ENCODE measurements at regions not wholly inside any gene's neighbourhood (a gene's known extent, or its start where the extent isn't known, plus 50 kb on each side); places are given as distances from the start of the nearest gene placed in this dataset.

DNA sequence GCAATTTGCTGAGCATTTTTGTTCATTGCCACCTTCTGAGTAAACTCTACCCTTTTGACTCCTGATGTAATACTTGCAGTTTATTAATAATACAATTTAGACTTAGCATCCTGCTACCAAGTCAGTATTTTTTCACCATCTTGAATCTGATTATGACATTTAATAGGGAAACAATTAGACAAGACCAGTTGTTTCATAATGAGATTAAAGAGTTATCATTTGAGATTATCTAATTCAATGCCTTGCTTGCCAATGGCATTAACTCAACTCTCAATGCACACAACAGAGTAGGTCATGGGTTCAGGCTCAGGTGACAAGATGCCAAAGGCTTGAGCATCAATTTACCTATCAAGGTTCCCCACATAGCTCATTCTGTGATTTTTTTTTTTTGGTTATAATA lies 488.4 kb downstream of the DISC1 start:
- no peak for ATAC-seq (replicated peaks in 6 of 8)
- in situ Hi-C loops (cut with MboI; ENCODE audit: low pct_unique_long_range_greater_than_20kb in 2 of 9, low sequenced_read_pairs in 9 of 9, unreplicated experiment in 9 of 9), result no loop called here

GRCh38 chr1:232112076-232112475 lies 485.5 kb downstream of the DISC1 start:
- peaks cover 1 to 8% of the 10 kb centered on the region in 2 donors for H3K4me1 ChIP-seq (replicated peaks in 1 of 2)
- no peak overlapping the region for H3K27ac ChIP-seq
- in situ Hi-C loops (cut with MboI; ENCODE audit: low pct_unique_long_range_greater_than_20kb in 2 of 9, low sequenced_read_pairs in 9 of 9, unreplicated experiment in 9 of 9), result no loop called here
- H3K4me3 ChIP-seq, result no peak overlapping the region
- no peak for ATAC-seq (replicated peaks in 6 of 8)

More for the DNA sequence above, 488.4 kb downstream of the DISC1 start:
- Histone ChIP-seq H3K27ac (no peak overlapping the region), H3K4me1 (replicated peaks in 1 of 2) (peaks cover 0 to 8% of the 10 kb centered on the region in 2 donors), H3K4me3 (no peak overlapping the region)

DNA sequence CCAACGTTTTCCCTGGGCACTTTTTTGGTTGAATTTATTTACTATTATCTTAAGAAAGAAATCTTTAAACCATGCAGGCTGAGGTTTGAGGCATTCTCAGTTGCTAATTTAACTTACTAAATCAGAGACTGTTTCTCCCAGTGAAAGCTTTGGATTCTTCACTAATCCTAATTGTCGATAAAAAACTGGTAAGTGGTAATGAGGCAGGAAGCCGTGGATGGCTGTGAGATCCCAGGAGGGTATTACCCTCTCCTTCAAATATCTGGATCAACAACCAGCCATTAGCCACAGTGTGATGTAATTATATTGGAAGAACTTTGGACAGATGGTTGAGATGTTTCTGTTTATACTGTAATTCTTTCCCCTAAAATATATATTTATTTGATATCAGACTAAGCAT lies 485.0 kb downstream of the DISC1 start:
- WGBS, 10 experiments, result 0 to 63% (median 31%) methylated on average over 2 to 3 of the region's 3 CpGs; no CpG with 5 or more reads in 2 of the 10 experiments
- no peak overlapping the region for H3K4me3 ChIP-seq
- in situ Hi-C loops (cut with MboI; ENCODE audit: low pct_unique_long_range_greater_than_20kb in 2 of 9, low sequenced_read_pairs in 9 of 9, unreplicated experiment in 9 of 9), result no loop called here
- H3K4me1 ChIP-seq (replicated peaks in 1 of 2), result peaks cover 6 to 9% of the 10 kb centered on the region in 2 donors
- no peak for ATAC-seq (replicated peaks in 6 of 8)
- H3K27ac ChIP-seq, result no peak overlapping the region

DNA sequence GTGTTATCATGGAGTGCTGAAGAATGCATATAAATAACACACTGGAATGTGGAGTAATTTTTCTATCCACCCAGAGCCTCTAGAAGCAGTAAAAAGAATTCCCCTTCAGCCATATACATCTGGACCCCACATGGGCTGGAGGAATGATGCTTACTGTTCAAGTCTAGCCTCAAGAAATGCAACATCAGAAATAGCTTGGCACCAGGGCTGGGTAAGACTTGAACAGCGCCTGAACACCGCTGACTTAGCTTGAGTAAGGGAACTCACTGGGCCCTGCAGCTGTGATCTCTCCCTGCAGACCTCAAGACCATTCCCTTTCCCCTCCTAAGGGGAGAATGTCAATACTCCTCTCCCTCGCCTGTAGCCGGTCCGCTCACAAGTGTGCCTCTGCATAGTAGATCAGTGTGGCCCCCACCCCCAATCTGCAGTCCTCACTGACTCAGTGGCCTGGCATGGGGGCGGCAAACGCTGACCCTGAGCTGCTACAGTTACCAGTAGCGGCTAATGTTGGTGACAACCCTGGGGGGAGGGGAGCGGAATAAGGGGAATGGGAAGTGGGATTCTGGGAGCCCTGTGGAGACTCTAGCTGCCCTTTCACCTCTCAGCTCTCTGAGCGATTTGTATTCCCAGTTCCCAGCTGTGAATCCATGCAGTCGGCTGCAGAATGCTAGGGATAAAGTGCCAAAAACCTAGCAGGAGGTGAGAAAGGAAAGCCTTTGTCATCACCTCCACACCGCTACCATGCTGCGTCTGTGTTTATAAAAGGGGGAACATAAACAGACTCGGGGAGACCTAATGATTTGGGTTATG lies 483.9 kb downstream of the DISC1 start:
- Histone ChIP-seq H3K4me1 (replicated peaks in 1 of 2) (peaks cover 15 to 20% of the 10 kb centered on the region in 2 donors), H3K4me3 (no peak overlapping the region), H3K27ac (no peak overlapping the region)
- 20 to 100% (median 50%) methylated on average over 1 to 6 of the region's 14 CpGs; no CpG with 5 or more reads in 3 of the 10 experiments for WGBS, 10 experiments
- in situ Hi-C loops (cut with MboI; ENCODE audit: low pct_unique_long_range_greater_than_20kb in 2 of 9, low sequenced_read_pairs in 9 of 9, unreplicated experiment in 9 of 9), result no loop called here
- peak in 3 of 8 experiments; percentile 91 to 98 (median 95) for ATAC-seq (replicated peaks in 6 of 8)

- ATAC-seq (replicated peaks in 6 of 8), result no peak
- Histone ChIP-seq H3K27ac (no peak overlapping the region), H3K4me3 (no peak overlapping the region), H3K4me1 (replicated peaks in 1 of 2) (peaks cover 15 to 22% of the 10 kb centered on the region in 2 donors)
- WGBS, 10 experiments, result 0 to 100% (median 80%) methylated on average over 1 of the region's 1 CpG; no CpG with 5 or more reads in 5 of the 10 experiments
- in situ Hi-C loops (cut with MboI; ENCODE audit: low pct_unique_long_range_greater_than_20kb in 2 of 9, low sequenced_read_pairs in 9 of 9, unreplicated experiment in 9 of 9), result no loop called here
These were observed 482.8 kb downstream of the DISC1 start for GRCh38 chr1:232109391-232109790.

DNA sequence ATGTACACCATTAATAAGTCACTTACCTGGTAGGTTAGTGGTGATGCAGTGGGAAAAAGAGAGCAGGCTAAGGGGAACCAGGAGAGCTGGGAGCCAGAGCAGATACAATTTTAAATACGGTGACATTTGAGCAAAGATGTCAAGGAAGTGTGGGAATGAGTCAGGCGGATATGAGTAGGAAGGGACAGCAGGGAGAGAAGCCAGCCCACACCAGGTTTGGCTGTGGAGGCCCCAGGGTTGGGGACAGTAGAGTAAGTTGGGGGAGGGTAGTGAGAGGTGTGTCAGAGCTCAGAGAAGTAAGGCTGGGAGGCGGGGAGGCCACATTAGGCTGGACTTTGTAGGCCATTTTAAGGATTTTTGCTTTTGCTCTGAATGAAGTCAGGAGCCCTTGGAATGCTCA lies 482.0 kb downstream of the DISC1 start:
- Histone ChIP-seq H3K27ac (no peak overlapping the region), H3K4me3 (no peak overlapping the region), H3K4me1 (replicated peaks in 1 of 2) (peaks cover 15 to 22% of the 10 kb centered on the region in 2 donors)
- in situ Hi-C loops (cut with MboI; ENCODE audit: low pct_unique_long_range_greater_than_20kb in 2 of 9, low sequenced_read_pairs in 9 of 9, unreplicated experiment in 9 of 9), result no loop called here
- WGBS, 10 experiments, result 0 to 100% (median 88%) methylated on average over 1 to 2 of the region's 3 CpGs; no CpG with 5 or more reads in 2 of the 10 experiments
- peak in 1 of 8 experiments; percentile 27 for ATAC-seq (replicated peaks in 6 of 8)

GRCh38 chr1:232106415-232106814 lies 479.8 kb downstream of the DISC1 start:
- peak in 5 of 8 experiments; percentile 32 to 82 (median 60) for ATAC-seq (replicated peaks in 6 of 8)
- WGBS, 10 experiments, result 52 to 88% (median 73%) methylated on average over 2 to 4 of the region's 4 CpGs; no CpG with 5 or more reads in 2 of the 10 experiments
- in situ Hi-C loops (cut with MboI; ENCODE audit: low pct_unique_long_range_greater_than_20kb in 2 of 9, low sequenced_read_pairs in 9 of 9, unreplicated experiment in 9 of 9), result no loop called here

GRCh38 chr1:232105561-232105960 lies 479.0 kb downstream of the DISC1 start:
- 0 to 100% (median 58%) methylated on average over 1 to 7 of the region's 7 CpGs; no CpG with 5 or more reads in 1 of the 10 experiments for WGBS, 10 experiments
- Histone ChIP-seq H3K4me3 (no peak overlapping the region), H3K27ac (no peak overlapping the region), H3K4me1 (replicated peaks in 1 of 2) (peaks cover 15% of the 10 kb centered on the region in 2 donors)
- peak in 3 of 8 experiments; percentile 20 to 53 (median 42) for ATAC-seq (replicated peaks in 6 of 8)
- in situ Hi-C loops (cut with MboI; ENCODE audit: low pct_unique_long_range_greater_than_20kb in 2 of 9, low sequenced_read_pairs in 9 of 9, unreplicated experiment in 9 of 9), result no loop called here

More at GRCh38 chr1:232106415-232106814, 479.8 kb downstream of the DISC1 start:
- peaks cover 15 to 22% of the 10 kb centered on the region in 2 donors for H3K4me1 ChIP-seq (replicated peaks in 1 of 2)
- no peak overlapping the region for H3K4me3 ChIP-seq
- peak overlapping the region in 1 of 2 donors; percentile 24 for H3K27ac ChIP-seq

GRCh38 chr1:232101231-232101630 lies 474.6 kb downstream of the DISC1 start:
- WGBS, 10 experiments, result 67 to 100% (median 100%) methylated on average over 1 of the region's 1 CpG; no CpG with 5 or more reads in 5 of the 10 experiments
- in situ Hi-C loops (cut with MboI; ENCODE audit: low pct_unique_long_range_greater_than_20kb in 2 of 9, low sequenced_read_pairs in 9 of 9, unreplicated experiment in 9 of 9), result no loop called here
- no peak overlapping the region for H3K27ac ChIP-seq
- H3K4me3 ChIP-seq, result no peak overlapping the region
- peaks cover 7 to 9% of the 10 kb centered on the region in 2 donors for H3K4me1 ChIP-seq (replicated peaks in 1 of 2)
- no peak for ATAC-seq (replicated peaks in 6 of 8)

DNA sequence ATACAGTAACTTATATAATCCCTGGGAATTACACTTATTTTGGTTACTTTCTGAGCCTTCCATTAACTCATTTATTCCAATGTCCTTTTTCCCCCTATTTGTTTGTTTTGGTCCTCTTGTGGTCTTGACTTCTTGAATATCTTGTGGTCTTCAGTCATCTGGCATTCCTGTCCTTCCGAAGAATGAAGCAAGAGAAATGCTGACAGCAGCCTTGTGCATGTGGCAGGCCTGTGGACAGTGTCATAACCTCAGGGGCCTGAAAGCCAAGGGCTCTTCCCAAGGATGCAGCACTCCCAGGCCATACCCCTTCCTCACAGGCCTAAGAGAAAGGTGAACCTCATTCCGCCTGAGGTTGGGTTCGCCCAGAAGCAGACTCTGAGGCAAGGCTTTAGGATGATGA lies 470.2 kb downstream of the DISC1 start:
- Histone ChIP-seq H3K4me1 (replicated peaks in 1 of 2) (no peaks in the 10 kb centered on the region), H3K27ac (no peak overlapping the region), H3K4me3 (no peak overlapping the region)
- in situ Hi-C loops (cut with MboI; ENCODE audit: low pct_unique_long_range_greater_than_20kb in 2 of 9, low sequenced_read_pairs in 9 of 9, unreplicated experiment in 9 of 9), result no loop called here
- ATAC-seq (replicated peaks in 6 of 8), result no peak
- 49 to 100% (median 69%) methylated on average over 1 to 3 of the region's 3 CpGs; no CpG with 5 or more reads in 3 of the 10 experiments for WGBS, 10 experiments

Measured in motor neuron (in vitro differentiated cells).